GM19455 (cell line): ENCODE measurements at regions not wholly inside any gene's neighbourhood (a gene's known extent, or its start where the extent isn't known, plus 50 kb on each side); places are given as distances from the start of the nearest gene placed in this dataset.
"Not testable (repeated sequence)": the region's sequence is repeated elsewhere in the genome, so short reads cannot be mapped to it uniquely, and the experiment has no call there.

Source experiments
- ATAC-seq: cut with Tn5 transposase; IDR thresholded peaks from one replicate; pipeline ENCODE4 v1.9.1; 2021; ENCODE audit not compliant: unreplicated experiment

DNA sequence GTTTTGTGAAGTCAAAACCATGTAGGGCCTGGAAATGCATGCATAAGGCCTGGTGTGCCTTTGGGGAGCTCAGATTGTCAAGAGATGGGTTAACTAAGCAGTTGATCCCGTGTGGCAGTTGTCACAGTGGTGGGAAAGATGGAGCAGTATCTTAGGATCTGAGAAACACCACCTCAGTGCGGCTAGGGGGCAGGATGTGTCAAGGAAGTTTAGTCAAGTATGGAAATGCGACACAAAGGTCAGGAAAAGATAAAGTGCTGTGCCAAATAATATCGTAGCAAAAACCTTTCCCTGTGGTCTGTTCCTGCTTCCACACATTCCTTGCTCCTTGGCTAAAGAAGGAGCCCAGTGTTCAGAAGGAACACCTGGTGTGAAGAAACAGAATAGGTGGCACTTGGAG lies 396.4 kb downstream of the EDEM1 start:
- no peak for ATAC-seq

DNA sequence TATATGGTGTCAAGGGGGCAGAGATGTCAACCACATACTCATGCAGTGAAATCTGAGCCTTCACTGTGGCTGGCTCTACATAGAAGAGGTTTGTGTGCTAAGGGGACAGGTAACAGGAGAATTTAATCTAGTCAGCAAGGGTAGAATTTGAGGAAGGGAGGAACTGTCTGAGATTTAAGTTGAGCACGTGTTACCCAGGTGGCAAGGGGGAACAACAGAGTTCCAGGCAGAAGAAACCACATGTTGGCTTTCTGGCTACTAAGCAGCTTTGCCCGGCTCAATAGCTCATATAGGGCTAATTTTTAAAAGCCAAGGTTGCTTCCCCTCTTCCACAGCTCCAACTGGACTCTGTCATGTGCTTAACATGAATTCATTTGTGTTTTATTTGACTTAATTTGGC lies 397.6 kb downstream of the EDEM1 start:
- no peak for ATAC-seq

DNA sequence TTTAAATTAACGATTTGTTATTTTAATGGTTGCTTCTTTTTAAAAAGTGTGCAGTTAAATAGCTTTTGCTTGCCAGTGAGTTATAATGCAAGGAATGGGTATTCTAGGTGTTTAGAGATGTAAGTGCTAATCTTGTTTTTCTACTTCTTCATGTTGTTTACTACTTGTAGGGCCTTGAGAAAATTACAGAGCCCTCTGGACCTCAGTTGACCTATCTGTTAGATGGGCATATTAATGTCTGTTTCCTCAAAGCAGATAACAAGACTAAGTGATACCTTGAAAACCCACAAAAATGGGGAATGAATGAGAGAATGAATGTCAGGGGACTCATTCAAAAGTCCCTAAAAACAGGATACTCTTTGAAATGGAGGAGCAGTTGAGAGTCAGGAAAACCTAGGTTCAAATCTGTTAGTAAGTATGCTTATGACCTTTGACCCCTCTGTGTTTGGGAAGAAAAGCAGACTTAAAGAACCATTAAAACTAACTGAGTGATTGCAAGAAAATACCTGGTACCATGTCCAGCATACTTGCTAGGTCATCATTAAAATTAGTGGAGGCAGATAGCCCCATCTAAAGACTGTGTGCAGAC lies 419.5 kb downstream of the EDEM1 start:
- no peak for ATAC-seq

GRCh38 chr3:5607581-5607980 lies 420.1 kb downstream of the EDEM1 start:
- no peak for ATAC-seq

GRCh38 chr3:5608971-5609370 lies 421.5 kb downstream of the EDEM1 start:
- ATAC-seq = not testable (repeated sequence)

DNA sequence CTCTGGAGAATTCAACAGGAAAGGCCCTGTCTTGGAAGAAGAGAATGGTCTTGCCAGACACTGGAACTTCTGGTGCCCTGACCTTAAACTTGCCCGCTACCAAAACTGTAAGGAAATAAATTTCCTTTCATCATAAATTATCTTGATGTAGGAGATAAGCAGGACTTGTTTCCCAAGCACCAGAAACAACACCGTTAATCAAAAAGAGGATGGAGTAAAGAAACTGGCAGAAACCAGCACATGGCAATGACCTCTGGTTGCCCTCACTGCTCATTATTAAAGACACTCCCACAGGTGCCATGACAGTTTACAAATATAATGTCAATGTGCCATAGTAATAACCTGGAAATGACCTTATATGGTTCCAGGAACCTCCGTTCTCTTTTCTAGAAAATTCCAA lies 426.1 kb downstream of the EDEM1 start:
- ATAC-seq = no peak

DNA sequence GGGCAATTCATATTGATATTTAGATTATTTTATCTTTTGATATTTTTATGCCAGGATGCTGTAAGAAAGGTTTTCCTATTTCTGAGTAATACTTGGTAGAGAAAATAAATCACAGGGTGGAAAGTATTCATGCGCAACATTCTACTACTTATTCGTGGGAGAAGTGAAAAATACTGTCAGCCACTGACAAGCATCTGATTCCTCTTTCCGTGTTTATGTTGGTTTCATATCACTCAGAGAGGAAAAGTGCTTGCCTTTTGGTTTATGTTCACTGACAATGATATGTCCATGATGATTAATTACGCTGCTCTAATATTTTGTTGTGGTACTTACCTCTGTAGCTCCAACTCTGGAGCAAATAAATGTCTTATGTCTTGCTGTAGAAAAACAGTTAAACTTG lies 429.4 kb downstream of the EDEM1 start:
- no peak for ATAC-seq

DNA sequence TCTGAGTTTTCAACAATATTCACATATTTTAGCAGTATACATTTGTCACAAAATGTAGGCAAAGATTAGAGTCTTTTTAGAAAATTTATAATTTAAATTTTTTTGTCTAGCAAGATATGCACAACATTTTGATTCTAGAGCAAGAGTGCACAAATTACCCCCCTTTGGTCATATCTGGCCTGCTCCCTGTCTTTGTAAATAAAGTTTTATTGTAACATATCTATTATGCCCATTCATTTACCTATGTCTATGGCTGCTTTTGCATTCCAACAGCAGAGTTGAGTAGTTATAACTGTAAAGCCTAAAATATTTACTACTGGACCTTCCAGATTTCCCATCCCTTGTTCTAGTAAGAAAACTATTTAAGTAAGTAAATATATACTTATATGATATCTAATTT lies 430.7 kb downstream of the EDEM1 start:
- ATAC-seq = no peak

DNA sequence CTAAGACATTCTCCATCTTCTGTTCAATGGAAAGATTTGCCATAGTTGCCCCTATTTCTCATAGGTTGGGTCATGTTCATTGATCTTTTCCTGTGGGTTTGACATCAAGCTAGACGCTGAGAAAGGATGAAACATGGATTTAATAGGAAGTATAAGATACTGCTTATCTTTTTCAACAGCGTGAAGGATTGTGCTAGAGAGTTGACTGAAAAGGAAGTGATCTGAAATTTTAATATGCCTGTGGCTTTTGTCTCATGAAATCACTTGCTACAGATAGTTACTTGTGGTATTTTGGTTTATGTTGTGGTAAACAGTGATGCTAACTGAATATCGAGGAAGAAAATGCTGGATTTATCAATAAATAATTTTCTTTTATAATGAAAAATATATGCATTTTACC lies 442.9 kb downstream of the EDEM1 start:
- ATAC-seq = no peak

DNA sequence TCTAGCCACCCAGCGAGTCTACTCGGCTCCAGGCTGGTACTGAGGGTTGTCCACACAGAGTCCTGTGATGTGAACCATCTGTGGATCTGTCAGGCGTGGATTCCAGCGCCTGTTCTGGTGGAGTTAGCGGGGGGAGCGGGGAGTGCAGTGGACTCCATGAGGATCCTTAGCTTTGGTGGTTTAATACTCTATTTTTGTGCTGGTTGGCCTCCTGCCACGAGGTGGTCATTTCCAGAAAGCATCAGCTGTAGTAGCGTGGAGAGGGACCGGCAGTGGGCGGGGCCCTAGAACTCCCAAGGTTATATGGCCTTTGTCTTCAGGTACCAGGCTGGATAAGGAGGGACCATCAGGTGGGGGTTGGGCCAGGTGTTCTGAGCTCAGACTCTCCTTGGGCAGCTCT lies 446.5 kb downstream of the EDEM1 start:
- no peak for ATAC-seq

- ATAC-seq = no peak
Observed at GRCh38 chr3:5634411-5634810, 446.9 kb downstream of the EDEM1 start.

- ATAC-seq = no peak
Observed at GRCh38 chr3:5635746-5636145, 448.2 kb downstream of the EDEM1 start.

DNA sequence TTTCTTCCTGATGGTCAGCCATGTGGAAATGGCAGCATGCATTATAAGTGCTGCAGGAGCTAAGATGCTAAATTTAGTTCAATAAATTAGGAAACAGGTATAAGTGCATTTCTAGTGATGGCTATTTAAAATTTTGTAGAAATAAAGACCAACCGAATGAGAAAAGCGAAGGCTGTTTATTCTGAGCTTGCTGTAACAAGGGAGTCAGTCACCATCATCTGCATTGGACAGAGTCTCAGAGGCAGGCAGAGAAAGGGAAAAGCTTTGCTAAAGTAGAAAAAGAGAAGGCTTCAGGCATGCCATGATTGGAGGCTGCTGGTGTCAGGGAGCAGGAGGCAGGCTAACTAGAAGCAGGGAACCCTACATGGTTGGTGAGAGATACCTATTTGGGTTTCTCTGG lies 451.0 kb downstream of the EDEM1 start:
- ATAC-seq = no peak

GRCh38 chr3:5644773-5645670 lies 457.5 kb downstream of the EDEM1 start:
- no peak for ATAC-seq

GRCh38 chr3:5645692-5646410 lies 458.3 kb downstream of the EDEM1 start:
- ATAC-seq = no peak

GRCh38 chr3:5650303-5650702 lies 462.8 kb downstream of the EDEM1 start:
- no peak for ATAC-seq

- ATAC-seq = no peak
Observed at GRCh38 chr3:5651351-5651750, 463.8 kb downstream of the EDEM1 start.

DNA sequence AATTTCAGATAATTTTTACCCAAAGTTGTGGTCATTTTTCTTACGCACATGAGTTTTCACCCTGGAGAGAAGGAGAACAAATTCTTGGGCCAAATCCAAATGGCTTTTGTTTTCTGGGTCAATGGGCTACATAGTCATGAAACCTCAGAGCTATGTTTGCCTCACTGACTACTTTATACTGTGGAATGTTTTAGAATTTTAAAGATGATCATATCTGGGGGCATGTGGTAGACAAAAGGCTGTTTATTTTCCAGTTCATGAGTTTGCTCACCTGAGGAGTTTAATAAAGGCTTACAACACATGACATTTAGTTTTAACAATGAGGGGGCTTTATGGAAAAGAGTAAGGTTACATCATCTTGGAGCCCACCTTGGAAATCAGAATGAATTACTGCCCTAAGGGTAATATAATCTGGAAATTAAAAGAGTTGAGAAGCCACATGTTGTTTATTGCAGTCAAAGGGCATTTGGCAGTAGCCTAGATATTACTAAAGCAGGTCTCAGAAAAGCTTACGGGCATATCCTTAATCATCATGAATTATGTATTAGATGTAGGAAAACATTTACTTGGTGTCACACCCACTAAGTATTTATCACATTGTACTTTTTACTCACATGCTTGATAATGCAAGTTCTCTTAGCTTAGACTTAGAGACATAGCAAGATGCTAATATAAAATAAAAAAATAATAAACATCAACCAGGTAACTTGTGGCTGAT lies 466.1 kb downstream of the EDEM1 start:
- ATAC-seq = no peak

DNA sequence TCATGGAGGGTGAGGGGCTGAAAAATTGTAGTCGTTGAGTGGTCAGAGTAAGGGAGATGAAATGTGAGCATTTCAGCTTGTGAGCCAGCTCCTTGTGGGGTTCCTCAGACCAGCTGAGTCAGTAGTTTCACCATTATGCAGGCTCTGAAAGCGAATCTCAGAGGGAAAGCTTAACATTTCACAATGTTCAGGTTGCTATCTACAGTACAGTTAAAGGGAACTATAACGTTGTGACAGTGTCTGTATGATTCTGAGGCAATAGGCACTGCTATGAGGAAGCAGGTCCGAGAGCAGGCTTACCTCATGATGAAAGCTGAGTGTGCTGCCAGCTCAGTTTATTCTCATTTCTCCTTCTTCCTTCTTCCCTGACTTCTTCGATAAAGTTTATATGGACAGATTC lies 469.6 kb downstream of the EDEM1 start:
- ATAC-seq = no peak

DNA sequence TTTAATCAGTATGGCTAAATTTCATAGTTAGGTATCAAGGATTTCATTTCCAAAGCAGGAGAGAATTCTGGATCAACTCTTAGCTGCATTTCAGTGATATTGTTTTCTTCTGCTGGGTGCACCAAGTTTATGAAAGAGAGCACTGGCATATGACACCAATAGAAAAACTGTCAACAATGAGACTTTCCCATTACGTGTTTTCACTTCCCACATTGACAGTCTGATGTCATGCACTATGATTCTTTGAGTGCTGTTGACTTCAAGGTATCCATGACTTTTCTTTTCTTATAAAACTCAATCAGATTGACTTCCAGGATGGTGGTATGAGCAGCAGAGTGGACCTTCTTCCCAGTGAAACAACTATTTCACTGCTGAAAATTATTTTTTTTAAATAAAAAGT lies 476.1 kb downstream of the EDEM1 start:
- ATAC-seq = no peak

DNA sequence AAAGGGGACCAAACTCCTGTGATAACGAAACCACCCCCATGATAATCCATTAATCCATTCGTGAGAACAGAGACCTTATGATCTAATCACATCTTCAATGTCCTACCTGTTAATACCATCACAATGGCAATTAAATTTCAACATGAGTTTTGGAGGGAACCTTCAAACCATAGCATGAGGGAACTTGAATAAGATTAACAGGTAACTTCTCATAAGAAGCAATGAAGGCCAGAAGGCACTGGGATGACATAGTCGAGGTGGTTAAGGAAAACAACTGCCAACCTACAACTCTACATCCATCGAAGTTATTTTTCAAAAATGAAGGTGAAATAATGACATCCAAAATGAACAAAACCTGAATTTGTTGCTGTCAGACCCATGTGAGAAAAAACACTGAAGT lies 478.9 kb downstream of the EDEM1 start:
- no peak for ATAC-seq
